GM19452 (cell line): ENCODE measurements at regions not wholly inside any gene's neighbourhood (a gene's known extent, or its start where the extent isn't known, plus 50 kb on each side); places are given as distances from the start of the nearest gene placed in this dataset.

Experiments
- ATAC-seq: cut with Tn5 transposase; IDR thresholded peaks from one replicate; pipeline ENCODE4 v1.9.1; 2021; ENCODE audit not compliant: unreplicated experiment

DNA sequence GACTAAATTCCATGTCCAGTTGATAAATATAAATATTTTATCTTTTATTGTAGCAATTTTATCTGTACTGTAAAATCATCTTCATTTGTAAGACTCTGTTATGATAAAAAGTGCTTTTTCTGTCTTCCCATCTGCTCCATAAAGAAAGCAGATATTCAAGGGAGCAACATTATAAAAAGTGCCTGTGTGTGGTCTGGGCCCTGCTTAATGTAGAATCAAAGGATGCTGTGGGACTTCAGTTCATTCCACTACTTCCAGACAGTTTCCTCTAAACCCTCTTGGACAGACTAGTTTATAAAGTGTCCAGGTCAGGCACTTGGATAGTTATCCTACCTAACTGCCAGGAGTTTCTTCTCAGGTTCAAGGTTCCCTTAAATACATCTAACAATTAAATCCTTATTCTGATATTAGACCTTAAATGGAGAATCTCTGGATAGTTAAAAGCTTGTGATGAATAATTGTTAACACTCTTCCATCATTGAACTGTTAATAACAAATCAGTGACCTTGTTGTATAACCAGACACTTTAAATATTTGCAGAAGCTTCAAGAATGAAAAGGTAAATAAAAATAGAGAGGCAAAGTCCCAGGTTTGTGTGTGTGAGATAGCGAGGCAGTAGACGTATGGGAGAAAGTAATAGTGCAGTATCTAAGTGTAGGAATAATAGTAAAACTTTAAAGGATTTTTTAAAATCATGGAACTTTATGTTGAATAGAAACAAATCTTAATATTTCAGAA is 237.5 kb upstream of the CTSO start:
- no peak for ATAC-seq

DNA sequence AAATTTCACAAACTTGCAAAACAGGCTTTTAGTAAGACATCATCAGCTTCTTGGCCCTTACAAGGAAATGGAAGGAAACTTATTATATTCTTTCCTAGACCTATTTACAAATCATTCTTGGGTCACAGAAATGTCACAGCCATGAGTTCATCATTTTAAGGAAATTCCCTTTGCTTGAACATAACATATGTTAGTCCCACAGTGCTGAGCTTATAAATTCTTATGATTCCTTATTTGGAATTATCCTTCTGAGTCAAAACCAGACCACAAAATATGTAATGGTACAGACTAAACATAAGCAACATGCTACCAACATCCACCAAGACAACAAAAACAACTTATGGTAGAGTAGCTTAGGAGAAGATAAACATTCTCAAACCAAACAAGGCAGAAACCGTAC is 236.9 kb upstream of the CTSO start:
- no peak for ATAC-seq

DNA sequence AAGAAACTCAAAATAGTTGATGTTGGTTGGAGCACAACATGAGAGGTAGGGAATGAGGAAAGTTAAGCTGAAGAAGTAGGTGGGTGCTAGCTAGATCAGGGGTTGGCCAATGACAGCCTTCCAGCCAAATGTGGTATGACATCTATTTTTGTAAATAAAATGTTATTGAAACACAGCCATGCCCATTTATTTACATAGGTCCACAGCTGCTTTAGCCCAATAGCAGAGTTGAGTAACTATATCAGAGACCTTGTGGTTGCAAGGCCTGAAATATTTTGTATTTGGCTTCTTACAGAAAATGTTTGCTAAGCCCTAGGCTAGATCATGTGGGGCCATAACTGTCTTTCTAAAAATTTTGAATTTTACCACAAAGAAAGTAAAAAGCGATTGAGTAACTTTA is 234.9 kb upstream of the CTSO start:
- ATAC-seq = no peak

DNA sequence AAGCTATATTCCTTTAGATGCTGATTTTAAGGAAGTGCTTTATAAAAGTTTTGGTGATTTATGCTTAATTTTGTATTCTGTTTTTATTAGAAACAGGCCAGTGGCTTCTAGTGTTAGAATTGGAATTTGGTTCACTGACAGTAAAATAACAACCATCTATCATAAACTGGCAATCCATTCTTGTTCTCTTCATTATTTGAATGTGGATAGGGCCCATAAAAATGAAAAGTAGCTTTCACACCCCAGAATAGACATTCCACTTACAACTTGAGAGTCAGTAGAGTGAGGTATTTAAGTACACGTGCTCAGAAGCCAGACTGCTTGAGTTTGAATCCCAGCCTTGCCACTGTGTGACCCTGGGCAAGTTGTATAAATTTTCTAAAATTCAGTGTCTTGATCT is 232.4 kb upstream of the CTSO start:
- ATAC-seq = no peak

DNA sequence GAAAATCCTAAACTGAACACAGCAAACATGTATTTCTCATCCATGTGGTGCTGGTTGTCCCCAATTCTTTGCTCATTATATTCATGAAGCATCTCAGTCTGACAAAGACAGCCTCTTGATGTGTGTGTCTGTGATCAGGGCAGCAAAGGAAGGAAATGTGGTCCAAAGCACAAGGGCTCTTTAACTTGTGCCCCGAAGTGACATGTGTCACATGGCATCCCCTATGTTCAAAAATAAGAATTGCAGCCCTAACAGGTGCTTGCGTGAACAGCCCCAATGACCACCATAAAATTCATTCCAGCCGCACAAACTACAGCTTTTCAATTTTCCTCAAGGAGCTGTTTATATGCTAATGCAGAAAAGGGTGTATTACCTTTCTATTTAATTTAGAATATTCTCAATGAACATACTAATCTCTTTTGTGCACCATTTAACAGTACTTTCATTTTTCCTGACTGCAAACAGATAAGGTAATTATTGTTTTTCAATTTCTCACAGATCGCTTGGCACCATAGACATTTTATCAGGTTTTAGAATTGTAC is 231.9 kb upstream of the CTSO start:
- no peak for ATAC-seq

DNA sequence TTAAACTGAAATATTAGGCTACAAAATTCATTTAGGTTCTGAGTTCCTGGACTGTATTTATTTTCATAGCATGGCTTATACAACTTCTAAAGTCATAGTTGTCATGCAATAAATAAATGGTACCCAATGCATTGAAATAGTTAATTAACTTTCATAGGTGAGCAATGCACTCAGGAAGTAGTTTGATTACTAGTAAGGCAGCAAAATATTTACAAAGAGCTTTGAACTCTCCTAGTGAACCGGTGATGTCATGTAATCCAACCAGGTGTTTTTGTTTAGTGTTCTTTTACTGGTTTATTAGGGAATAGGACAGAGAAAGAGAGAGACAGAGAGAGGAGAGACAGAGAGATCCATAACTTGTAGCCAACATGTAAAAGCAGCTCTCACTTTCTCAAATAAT is 228.6 kb upstream of the CTSO start:
- no peak for ATAC-seq

DNA sequence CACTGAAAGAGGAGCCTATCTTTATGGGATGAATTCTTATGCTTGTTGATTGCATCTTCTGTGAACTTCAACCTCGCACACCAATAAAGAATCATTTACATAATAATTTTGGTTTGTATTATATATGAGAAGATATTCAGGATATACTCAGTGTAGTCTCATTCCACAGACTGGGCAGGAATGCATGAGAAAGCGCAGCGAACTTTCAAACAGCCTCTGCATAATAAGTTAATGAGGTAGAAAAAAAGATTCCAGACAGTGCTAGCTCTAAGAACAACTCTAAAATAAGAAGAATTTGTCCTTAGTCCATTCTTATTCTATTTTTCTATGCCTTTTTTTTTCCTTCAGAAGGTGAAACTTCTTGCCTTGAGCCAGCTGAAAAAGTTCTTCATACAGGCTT is 224.3 kb upstream of the CTSO start:
- ATAC-seq = no peak

DNA sequence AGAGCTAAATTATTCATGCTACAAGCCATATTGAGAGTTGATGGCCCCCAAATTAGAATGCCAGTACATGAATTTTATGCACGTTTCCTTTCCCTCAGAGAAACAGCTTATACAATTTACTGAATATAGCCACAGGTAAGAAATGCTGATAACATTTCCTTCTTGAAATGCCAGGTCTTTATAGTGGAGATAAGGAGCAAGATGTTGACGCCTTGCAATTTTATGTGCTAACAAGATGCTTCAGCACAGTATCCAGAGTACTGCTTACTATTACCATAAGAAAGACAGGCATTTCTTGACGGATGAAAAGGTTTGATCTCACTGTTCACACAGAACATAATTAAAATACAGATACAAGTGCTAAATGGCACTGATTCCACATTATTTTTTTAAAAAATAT is 223.2 kb upstream of the CTSO start:
- no peak for ATAC-seq

DNA sequence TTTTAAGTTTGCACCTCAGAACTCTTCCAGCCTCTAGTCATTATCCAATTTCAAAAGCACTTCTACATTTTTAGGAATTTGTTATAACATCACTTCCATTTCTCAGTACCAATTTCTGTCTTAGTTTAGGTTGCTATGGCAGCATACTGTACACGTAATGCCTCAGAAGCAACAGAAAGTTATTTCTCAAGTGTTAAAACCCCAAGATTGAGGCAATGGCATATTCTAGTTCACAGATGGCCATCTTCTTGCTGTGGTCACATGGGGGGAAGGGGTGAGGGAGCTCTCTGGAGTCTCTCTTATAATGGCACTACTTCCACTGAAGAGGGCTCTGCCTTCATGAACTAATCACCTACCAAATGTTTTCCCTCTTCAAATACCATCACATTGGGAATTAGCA is 220.3 kb upstream of the CTSO start:
- no peak for ATAC-seq

DNA sequence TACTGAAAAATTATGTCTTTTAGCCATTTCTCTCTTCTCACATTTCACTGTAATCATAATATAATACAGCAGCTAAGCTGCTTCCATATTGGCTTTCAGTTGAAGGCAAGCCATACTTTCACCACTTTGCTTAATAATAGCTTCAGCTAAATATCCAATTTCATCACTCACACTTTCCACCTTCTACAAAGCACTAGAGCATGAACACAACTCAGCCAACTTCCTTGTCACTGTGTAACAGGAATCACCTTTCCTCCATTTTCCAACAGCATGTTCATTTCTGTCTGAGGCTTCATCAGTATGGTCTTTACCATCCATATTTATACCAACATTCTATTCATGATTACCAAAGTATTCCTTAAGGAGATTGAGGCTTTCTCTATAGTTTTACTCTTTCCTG is 219.8 kb upstream of the CTSO start:
- ATAC-seq = no peak

DNA sequence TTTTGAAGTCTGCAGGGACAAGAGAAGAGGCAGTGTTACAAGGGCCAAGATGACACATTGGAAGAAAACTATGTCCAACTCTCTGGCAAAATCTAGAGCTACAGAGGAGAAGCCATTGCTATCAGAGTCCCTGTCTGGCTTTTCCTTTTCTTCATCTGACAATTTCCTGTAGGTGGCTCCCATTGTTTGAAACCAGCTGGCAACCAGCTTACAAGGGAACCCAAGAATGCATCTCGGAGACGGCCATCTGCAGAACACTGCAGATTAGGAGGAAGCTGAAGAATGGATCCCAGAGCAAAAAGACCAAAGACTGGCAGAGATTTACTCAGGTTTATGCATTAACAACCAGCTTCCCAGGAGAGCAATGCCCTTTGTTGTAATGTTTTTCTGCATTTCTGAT is 216.2 kb upstream of the CTSO start:
- no peak for ATAC-seq

DNA sequence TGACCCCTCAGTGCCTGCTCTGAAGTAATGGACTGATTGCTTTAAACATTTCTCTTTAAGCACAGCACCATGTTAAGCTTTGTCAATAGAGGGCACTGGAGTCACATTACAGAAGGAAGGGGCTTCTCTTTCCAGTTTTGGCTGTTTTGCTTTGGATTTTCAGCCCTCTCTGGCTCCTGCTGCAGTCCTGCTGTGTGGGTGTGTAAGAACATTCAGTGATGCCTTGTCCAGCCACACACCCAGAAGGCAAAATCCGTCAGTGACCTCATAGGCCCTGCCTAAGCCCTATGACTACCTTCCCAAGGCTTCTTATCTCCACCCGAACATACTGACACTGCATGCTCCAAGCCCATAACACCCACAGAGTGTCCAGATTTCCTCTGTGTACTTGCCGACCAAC is 215.3 kb upstream of the CTSO start:
- no peak for ATAC-seq

DNA sequence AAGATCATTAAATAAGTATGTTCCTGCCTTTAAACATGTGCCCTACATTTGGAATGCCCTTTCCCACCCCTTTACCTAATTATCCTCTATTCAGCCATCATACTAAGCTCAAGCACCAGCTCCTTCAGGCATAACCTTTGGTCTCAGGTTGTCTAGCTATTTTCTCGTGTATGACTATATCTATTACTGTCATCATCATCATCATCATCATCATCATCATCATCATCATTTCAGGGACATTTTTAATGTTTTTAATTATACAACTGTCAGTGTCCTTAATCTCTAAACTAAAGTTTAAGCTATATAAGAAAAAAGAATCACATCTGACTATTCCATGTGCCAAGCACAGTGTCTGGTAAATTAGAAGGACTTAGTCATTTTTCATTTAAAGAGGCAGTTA is 214.6 kb upstream of the CTSO start:
- ATAC-seq = no peak

DNA sequence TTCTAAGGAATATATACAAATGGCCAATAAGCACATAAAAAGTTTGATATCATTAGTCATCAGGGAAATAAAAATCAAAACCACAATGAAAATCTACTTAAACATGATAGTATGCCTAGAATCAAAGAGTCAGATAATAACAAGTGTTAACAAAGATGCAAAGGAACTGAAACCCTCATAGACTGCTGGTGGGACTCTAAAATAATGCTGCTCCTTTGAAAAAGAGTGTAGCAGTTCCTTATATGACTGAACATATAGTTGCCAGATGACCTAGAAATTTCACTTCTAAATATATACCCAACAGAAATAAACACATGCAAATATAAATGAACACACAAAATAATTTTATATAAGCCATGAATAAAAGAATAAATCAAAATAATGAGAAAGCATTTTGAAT is 205.1 kb upstream of the CTSO start:
- ATAC-seq = no peak

DNA sequence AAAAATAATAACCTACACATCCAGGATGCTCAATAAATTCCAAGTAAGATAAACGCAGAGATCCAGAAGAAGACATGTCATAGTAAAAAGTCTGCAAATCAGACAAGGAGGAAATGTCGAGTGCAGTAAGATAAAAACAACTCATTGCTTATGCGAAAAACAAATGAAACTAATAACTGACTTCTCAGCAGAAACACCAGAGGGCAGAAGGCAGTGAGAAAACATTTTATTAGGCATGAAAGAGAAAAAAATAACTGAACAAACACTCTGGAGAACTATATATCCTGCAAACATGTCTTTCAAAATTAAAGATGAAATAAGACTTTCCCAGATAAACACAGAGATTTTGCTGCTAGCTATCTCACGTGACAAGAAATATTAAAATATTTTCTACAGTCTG is 201.3 kb upstream of the CTSO start:
- ATAC-seq = no peak

DNA sequence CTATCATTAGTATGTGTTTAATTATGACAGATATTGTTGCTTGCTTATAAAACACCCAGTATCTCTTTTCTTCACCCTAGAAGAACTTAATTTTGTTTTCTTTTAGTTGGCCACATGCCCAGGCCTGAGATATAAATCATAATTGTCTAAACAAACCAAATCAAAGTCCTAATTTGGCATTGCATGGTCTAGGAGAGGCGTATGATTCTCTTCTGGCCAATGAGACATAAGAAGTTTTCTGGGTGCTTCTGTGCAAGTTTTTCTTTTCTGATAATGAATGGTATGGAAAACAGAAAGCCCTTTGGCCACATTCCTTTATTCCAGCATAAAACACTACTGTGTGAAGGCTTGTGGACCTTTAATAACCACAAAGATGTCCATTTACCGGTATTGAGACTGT is 192.9 kb upstream of the CTSO start:
- no peak for ATAC-seq

DNA sequence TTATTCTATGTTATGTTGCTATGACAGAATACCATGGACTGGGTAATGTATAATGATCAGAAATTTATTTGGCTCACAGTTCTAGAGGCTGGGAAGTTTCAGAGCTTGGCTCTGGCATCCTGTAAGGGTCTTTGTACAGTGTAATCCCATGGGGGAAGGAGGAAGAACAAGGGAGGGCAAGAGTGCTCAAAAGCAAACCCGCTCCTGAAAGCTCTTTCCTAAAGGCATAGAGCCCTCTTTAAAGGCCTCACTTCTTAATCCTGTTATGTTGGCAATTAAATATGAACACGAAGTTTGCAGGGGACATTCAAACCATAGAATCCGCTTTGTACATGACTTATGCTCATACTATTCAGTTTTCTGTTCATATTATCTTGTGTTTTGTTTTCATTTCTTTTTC is 191.3 kb upstream of the CTSO start:
- no peak for ATAC-seq

DNA sequence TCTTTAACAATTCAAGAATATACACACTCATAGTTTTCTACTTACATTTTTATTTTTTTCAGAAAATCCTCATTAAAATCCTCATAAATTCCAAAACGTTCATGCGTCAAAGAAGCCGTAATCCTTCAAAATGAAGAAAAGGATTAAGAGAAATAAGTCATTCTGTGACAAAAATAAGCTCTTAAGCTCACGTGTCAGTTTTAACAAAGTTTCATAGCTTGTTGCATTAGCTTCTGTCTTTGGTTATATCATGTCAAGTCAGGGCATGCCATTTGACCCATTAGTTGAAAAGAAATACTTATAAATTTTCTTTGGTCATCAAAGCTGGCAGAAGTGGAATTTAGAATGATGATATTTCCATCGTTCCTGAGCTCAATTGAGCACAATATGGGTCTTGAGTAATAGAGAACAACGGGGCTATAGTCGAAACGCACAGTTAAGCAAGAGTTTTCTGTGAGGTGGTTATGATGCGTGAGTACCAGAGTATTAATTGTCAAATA is 185.2 kb upstream of the CTSO start:
- ATAC-seq = no peak

DNA sequence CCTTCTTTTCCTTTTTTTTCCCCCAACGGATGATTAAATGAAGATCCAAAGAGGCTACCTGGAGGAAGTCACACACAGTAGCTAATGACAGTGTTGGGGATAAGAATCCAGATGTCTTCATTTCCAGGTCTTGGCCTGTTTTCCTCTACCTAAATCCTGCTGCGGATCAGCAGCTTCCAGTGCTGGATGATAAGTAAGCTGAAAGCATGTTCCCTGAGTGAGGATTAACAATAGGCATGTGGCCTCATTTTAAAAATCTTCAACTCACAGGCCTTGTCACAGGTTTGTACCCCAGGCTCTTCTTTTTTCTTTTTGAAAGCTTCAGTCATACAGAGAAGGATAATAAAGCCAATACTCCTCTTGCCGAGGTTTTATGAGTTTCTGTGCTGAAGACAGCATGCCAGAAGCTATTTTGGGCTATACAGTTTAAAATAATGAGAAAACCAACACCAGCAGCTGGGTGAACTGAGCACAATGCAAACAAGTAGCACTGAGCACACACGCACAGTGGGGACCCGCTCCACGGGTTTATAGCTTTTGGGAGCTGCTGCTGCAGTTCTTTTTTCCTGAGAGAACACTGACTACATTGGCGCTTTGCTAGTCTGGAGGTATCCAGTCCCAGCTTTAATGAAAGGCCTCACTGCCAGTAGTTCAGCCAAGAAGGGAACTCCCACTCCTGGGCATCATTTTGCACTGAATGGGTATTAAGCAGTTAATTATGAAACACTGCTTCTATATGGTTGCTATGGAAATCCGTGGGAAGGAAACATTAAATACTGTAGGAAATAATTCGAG is 184.2 kb upstream of the CTSO start:
- no peak for ATAC-seq

DNA sequence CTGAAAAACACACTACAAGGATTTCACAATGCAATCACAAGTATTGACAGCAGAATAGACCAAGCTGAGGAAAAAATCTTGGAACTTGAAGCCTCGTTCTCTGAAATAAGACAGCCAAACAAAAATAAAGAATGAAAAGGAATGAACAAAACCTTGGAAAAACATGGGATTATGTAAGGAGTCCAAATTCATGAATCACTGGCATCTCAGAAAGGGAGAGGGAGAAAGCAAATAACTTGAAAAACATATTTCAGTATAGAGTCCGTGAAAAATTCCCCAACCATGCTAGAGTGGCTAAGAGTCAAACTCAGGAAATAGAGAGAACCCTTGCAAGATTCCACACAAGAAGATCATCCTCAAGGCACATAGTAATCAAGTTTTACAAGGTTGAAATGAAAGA is 178.5 kb upstream of the CTSO start:
- ATAC-seq = no peak

DNA sequence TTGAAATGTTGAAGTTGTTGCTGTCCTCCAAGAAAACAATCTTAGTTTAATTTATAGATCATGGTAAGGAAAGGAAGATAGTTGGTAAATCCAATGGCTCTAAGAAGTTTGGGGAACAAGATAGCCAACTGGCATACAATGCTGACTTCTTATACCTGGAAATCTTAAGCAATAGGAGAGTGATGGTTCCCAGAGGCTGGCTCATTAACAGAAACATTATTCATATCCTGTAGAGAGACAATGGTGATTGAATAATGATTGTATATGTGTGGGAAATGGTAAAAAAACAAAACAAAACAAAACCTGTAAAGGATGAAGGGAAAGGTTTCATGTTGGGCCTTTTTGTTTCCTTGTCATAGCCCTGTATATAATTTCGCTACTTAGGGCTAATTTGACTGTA is 174.9 kb upstream of the CTSO start:
- no peak for ATAC-seq

DNA sequence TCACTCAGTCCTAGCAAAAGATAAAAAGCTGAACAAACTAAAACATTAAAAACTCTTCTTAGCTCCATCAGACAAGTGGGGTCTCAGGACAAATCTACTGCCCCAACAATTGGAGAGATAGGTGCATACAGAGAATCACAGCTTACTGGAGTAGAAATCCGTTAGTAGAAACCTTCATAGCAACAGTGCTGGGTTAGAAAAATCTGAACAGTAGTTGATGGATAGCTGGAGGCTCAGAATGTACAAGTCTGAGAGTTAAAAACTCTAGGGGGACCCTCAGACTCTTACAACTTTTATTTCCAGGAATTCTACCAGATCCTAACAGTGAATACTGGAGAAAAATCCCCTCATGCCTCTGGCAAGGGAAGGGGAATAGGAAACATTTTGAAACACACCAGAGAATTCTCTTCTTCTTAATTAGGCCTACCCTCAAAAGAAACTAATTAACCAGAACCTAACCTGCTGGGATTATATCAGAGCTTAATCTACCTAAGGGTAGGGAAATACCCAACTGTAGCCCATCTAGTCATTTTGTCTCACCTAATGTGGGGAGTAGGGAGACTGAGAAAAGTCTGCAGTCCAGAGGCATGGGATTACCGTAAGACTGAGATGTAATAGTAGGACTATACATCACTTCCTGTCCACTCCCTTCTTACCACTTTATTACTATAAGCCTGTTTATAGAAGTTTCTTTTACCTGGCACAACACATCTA is 165.0 kb upstream of the CTSO start:
- ATAC-seq = no peak
